Hepatocyte (in vitro differentiated cells): ENCODE measurements at regions not wholly inside any gene's neighbourhood (a gene's known extent, or its start where the extent isn't known, plus 50 kb on each side); places are given as distances from the start of the nearest gene placed in this dataset.

ENCODE experiments used
- EZH2 ChIP-seq: fragments of 200-600 bp; sonication (generic); IDR thresholded peaks from 2 replicates; pipeline ENCODE4 v1.6.1; 2016; ENCODE audit warnings: antibody characterized with exemption, mild to moderate bottlenecking, borderline replicate concordance
- EZH2phosphoT487 ChIP-seq: fragments of 200-600 bp; sonication (generic); IDR thresholded peaks from one replicate; pipeline ENCODE4 v1.6.1; 2018; ENCODE audit warnings: antibody characterized with exemption, mild to moderate bottlenecking, low read depth, moderate library complexity; ENCODE audit not compliant: unreplicated experiment, severe bottlenecking
- TF ChIP-seq, protein P1 (sequence below): fragments of 200-600 bp; sonication (generic); IDR thresholded peaks from 2 replicates; pipeline ENCODE4 v1.5.1; 2016; ENCODE audit warnings: antibody characterized with exemption, mild to moderate bottlenecking; ENCODE audit not compliant: poor library complexity

DNA sequence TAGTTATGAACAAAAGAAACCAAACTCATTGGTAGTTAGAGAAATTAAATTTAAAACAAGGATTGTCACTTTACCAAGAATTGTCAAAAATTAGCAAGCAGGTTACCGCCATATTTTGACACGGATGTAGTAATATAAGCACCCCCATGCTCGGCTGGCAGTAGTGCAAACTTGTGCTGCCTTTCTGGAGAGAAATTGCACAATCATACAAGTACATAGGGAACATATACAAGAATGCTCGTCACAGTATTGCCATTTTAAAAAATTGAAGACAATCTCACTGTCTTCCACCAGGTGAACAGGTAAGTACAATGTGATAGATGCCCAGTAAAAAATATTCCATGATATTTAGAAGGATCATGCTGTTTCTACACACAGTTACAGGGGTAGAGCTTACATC, 55.6 kb upstream of the SLC39A8 start:
- TF ChIP-seq, protein P1, sequence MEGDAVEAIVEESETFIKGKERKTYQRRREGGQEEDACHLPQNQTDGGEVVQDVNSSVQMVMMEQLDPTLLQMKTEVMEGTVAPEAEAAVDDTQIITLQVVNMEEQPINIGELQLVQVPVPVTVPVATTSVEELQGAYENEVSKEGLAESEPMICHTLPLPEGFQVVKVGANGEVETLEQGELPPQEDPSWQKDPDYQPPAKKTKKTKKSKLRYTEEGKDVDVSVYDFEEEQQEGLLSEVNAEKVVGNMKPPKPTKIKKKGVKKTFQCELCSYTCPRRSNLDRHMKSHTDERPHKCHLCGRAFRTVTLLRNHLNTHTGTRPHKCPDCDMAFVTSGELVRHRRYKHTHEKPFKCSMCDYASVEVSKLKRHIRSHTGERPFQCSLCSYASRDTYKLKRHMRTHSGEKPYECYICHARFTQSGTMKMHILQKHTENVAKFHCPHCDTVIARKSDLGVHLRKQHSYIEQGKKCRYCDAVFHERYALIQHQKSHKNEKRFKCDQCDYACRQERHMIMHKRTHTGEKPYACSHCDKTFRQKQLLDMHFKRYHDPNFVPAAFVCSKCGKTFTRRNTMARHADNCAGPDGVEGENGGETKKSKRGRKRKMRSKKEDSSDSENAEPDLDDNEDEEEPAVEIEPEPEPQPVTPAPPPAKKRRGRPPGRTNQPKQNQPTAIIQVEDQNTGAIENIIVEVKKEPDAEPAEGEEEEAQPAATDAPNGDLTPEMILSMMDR: no peak
- TF ChIP-seq EZH2 (no peak), EZH2phosphoT487 (no peak)
